WTC11 (cell line): ENCODE measurements at regions not wholly inside any gene's neighbourhood (a gene's known extent, or its start where the extent isn't known, plus 50 kb on each side); places are given as distances from the start of the nearest gene placed in this dataset.

Source experiments
- ATAC-seq: fragments of 200-7000 bp; cut with Tn5 transposase; 2 replicates; pipeline ENCODE4 v1.10.0; 2021; ENCODE audit warnings: mild to moderate bottlenecking, moderate library complexity
- CTCF ChIA-PET: fragments of 300-600 bp; sonication (Branson Sonifier 250); formaldehyde crosslinking; loops from one replicate; lab custom pipeline; 2021; ENCODE audit warnings: antibody characterized with exemption; lab: Charles Lee
- POLR2A ChIA-PET: fragments of 350-600 bp; sonication (Branson Sonifier 250); formaldehyde crosslinking; loops from one replicate; lab custom pipeline; 2021; ENCODE audit warnings: antibody characterized with exemption; lab: Charles Lee
- DNase-seq: peaks from one replicate; pipeline ENCODE4 v3.0.0; 2021; ENCODE audit warnings: low spot score
- H3K27ac Mint-ChIP-seq: 2 replicates; pipeline ENCODE4 v1.8.0; 2021; ENCODE audit warnings: mixed read lengths
- H3K27me3 Mint-ChIP-seq: 2 replicates; pipeline ENCODE4 v1.8.0; 2021; ENCODE audit warnings: low read depth, mild to moderate bottlenecking, moderate library complexity, mixed read lengths
- H3K36me3 Mint-ChIP-seq: 2 replicates; pipeline ENCODE4 v1.8.0; 2021; ENCODE audit warnings: mixed read lengths
- H3K4me1 Mint-ChIP-seq: 2 replicates; pipeline ENCODE4 v1.8.0; 2022; ENCODE audit warnings: mixed read lengths
- H3K4me3 Mint-ChIP-seq: 2 replicates; pipeline ENCODE4 v1.8.0; 2021; ENCODE audit warnings: mild to moderate bottlenecking, moderate library complexity, mixed read lengths
- H3K9me3 Mint-ChIP-seq: 2 replicates; pipeline ENCODE4 v1.8.0; 2021; ENCODE audit warnings: mixed read lengths
- CDX4 ChIP-seq: fragments of 250-450 bp; sonication (Bioruptor Pico); IDR thresholded peaks from 2 replicates; pipeline ENCODE4 v1.9.0; 2021; ENCODE audit warnings: moderate library complexity, mild to moderate bottlenecking, inconsistent platforms, borderline replicate concordance
- CTCF ChIP-seq: fragments of 200-600 bp; IDR thresholded peaks from 2 replicates; pipeline ENCODE4 v1.8.0; 2022; ENCODE audit warnings: antibody characterized with exemption
- ELF4 ChIP-seq: sonication (generic); formaldehyde crosslinking; IDR thresholded peaks from 2 replicates; pipeline ENCODE4 v1.8.1; 2022; ENCODE audit warnings: low read depth, mild to moderate bottlenecking, moderate library complexity, missing genetic modification reagents
- EMX1 ChIP-seq: fragments of 250-450 bp; sonication (Bioruptor Pico); IDR thresholded peaks from 2 replicates; pipeline ENCODE4 v1.8.0; 2021; ENCODE audit warnings: mild to moderate bottlenecking
- GRHL2 ChIP-seq: fragments of 250-450 bp; sonication (Bioruptor Pico); IDR thresholded peaks from 2 replicates; pipeline ENCODE4 v1.8.0; 2022; ENCODE audit warnings: mild to moderate bottlenecking, moderate library complexity; ENCODE audit not compliant: insufficient replicate concordance, severe bottlenecking
- MAX ChIP-seq: sonication (generic); formaldehyde crosslinking; IDR thresholded peaks from 2 replicates; pipeline ENCODE4 v1.8.0; 2022; ENCODE audit warnings: mild to moderate bottlenecking, missing genetic modification reagents
- MYBL2 ChIP-seq: sonication (generic); formaldehyde crosslinking; IDR thresholded peaks from 2 replicates; pipeline ENCODE4 v1.8.1; 2023; ENCODE audit warnings: mild to moderate bottlenecking, moderate library complexity, missing genetic modification reagents
- NFE2L1 ChIP-seq: sonication (generic); formaldehyde crosslinking; IDR thresholded peaks from 2 replicates; pipeline ENCODE4 v1.8.1; 2023; ENCODE audit warnings: missing genetic modification reagents
- NFYB ChIP-seq: sonication (generic); formaldehyde crosslinking; conservative IDR thresholded peaks from 2 replicates; pipeline ENCODE4 v1.8.0; 2022; ENCODE audit warnings: low read depth, missing genetic modification reagents
- PRRX2 ChIP-seq: fragments of 250-450 bp; sonication (Bioruptor Pico); IDR thresholded peaks from 2 replicates; pipeline ENCODE4 v1.8.0; 2021; ENCODE audit warnings: mild to moderate bottlenecking
- SMAD3 ChIP-seq: sonication (generic); formaldehyde crosslinking; IDR thresholded peaks from 2 replicates; pipeline ENCODE4 v1.8.0; 2022; ENCODE audit warnings: missing genetic modification reagents, mild to moderate bottlenecking, borderline replicate concordance
- SP1 ChIP-seq: sonication (generic); formaldehyde crosslinking; conservative IDR thresholded peaks from 2 replicates; pipeline ENCODE4 v1.8.1; 2022; ENCODE audit warnings: missing genetic modification reagents
- TEAD4 ChIP-seq: sonication (generic); formaldehyde crosslinking; IDR thresholded peaks from 2 replicates; pipeline ENCODE4 v1.8.0; 2022; ENCODE audit warnings: mild to moderate bottlenecking, missing genetic modification reagents
- ZNF121 ChIP-seq: sonication (generic); formaldehyde crosslinking; IDR thresholded peaks from 2 replicates; pipeline ENCODE4 v1.8.0; 2023; ENCODE audit warnings: missing genetic modification reagents
- ZNF396 ChIP-seq: fragments of 250-450 bp; sonication (Bioruptor Pico); IDR thresholded peaks from 2 replicates; pipeline ENCODE4 v1.8.0; 2021; ENCODE audit warnings: mild to moderate bottlenecking, moderate library complexity, borderline replicate concordance
- ZNF532 ChIP-seq: fragments of 250-450 bp; sonication (Bioruptor Pico); IDR thresholded peaks from 2 replicates; pipeline ENCODE4 v1.9.0; 2021; ENCODE audit warnings: mild to moderate bottlenecking, borderline replicate concordance
- TF ChIP-seq, protein P1 (sequence below): sonication (generic); formaldehyde crosslinking; IDR thresholded peaks from 2 replicates; pipeline ENCODE4 v1.8.1; 2023; ENCODE audit warnings: mild to moderate bottlenecking, moderate library complexity, missing genetic modification reagents
- TF ChIP-seq, protein P2 (sequence below): sonication (generic); formaldehyde crosslinking; conservative IDR thresholded peaks from 2 replicates; pipeline ENCODE4 v1.8.1; 2022; ENCODE audit warnings: mild to moderate bottlenecking, missing genetic modification reagents
- TF ChIP-seq, protein P3 (sequence below): sonication (generic); formaldehyde crosslinking; IDR thresholded peaks from 2 replicates; pipeline ENCODE4 v1.8.0; 2022; ENCODE audit warnings: mild to moderate bottlenecking, missing genetic modification reagents
- TF ChIP-seq, protein P4 (sequence below): fragments of 250-450 bp; sonication (Bioruptor Pico); IDR thresholded peaks from 2 replicates; pipeline ENCODE4 v1.8.0; 2021; ENCODE audit warnings: mild to moderate bottlenecking
- TF ChIP-seq, protein P5 (sequence below): sonication (generic); formaldehyde crosslinking; IDR thresholded peaks from 2 replicates; pipeline ENCODE4 v1.8.0; 2022; ENCODE audit warnings: mild to moderate bottlenecking, missing genetic modification reagents

DNA sequence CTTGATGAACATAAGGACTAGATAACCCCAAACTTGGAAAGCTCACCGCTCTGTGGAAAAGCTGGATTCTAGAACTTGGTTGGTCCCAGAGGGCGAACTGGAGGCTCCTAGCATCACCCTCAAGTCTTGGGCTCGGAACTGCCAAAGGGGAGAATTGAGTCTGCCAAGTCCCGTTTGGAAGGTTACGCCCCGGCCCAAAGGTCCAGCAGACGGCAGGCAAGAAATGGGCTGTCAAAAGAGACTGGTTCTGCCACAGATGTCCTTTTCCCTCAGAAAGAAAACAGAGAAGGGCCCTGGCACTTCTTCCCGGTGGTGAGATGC lies 182.2 kb downstream of the ANAPC1 start:
- H3K4me1 Mint-ChIP-seq, result peaks cover 55% of the 10 kb centered on the region

DNA sequence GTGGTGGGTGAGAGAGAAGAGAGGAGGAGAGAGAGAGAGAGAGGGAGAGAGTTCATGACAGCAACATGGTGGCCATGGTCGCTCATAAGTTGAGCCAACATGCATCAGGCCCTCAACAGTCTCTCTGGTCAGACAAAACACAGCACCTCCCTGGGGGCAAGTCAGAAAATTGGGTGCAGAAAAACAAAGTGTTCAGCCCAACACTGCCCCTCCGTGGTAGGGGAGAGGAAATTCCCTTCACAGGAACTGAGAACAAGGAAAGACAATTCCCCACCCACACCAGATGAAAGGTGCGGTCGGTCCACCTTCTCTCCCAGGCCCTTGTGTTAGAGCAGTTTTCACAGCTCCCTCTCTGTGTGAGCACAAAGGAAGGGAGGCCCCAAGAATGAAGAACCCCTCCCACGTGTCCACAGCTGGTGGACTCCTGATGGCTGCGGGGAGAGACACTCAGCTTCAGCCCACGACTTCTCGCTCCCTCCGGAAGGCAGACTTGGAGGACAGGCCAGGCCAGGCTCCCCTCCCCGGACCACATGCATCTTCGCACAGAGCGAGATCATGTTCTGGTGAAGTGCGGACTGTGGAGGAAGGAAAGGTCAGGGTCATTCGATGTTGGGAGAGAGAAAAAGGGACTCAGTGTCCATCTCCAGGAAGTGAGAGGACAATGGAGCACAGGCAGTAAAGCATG lies 181.7 kb downstream of the ANAPC1 start:
- H3K4me3 Mint-ChIP-seq, result no peak overlapping the region
- ChIA-PET CTCF (interaction anchor here (0.5 kb wide), 1 partner anchor 106 kb away, joined by 4 read pairs; no protein-coding TSS in a partner anchor), POLR2A (no interaction called here)
- DNase-seq (peak; percentile 75), ATAC-seq (peak; percentile 36)
- H3K27ac Mint-ChIP-seq, result peak overlapping the region; percentile 51; the same call in 1 of the 2 replicates
- H3K9me3 Mint-ChIP-seq, result peaks cover 7% of the 10 kb centered on the region; the same call in 1 of the 2 replicates
- peaks cover 58% of the 10 kb centered on the region for H3K4me1 Mint-ChIP-seq
- H3K36me3 Mint-ChIP-seq, result peaks cover 7% of the 10 kb centered on the region; the same call in 1 of the 2 replicates
- H3K27me3 Mint-ChIP-seq, result 0 out of 2 replicates have a peak, but pooled peaks cover 6% of the 10 kb centered on the region
- TF ChIP-seq SMAD3 (CRISPR knock-in tag) (0 out of 2 replicates have a peak, but pooled peaks have one; percentile 53), MAX (CRISPR knock-in tag) (0 out of 2 replicates have a peak, but pooled peaks have one; percentile 44), ZNF532 (CRISPR knock-in tag) (0 out of 2 replicates have a peak, but pooled peaks have one; percentile 63), CTCF (peak; percentile 59), ZNF121 (no peak), SP1 (CRISPR knock-in tag) (no peak)
- TF ChIP-seq, protein P1, sequence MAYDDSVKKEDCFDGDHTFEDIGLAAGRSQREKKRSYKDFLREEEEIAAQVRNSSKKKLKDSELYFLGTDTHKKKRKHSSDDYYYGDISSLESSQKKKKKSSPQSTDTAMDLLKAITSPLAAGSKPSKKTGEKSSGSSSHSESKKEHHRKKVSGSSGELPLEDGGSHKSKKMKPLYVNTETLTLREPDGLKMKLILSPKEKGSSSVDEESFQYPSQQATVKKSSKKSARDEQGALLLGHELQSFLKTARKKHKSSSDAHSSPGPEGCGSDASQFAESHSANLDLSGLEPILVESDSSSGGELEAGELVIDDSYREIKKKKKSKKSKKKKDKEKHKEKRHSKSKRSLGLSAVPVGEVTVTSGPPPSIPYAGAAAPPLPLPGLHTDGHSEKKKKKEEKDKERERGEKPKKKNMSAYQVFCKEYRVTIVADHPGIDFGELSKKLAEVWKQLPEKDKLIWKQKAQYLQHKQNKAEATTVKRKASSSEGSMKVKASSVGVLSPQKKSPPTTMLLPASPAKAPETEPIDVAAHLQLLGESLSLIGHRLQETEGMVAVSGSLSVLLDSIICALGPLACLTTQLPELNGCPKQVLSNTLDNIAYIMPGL (CRISPR knock-in tag), result peak; percentile 55; the same call in 1 of the 2 replicates

More for the DNA sequence above, 182.2 kb downstream of the ANAPC1 start:
- DNase-seq, result no peak
- CTCF ChIA-PET, result interaction anchor here (0.5 kb wide), 1 partner anchor 105 kb away, joined by 4 read pairs; no protein-coding TSS in a partner anchor
- Mint-ChIP-seq H3K36me3 (peaks cover 7% of the 10 kb centered on the region; the same call in 1 of the 2 replicates), H3K4me3 (no peak overlapping the region)
- POLR2A ChIA-PET, result no interaction called here
- no peak for ATAC-seq
- no peak for TF ChIP-seq TEAD4 (CRISPR knock-in tag)
- no peak for TF ChIP-seq NFE2L1 (CRISPR knock-in tag)
- TF ChIP-seq, protein P2, sequence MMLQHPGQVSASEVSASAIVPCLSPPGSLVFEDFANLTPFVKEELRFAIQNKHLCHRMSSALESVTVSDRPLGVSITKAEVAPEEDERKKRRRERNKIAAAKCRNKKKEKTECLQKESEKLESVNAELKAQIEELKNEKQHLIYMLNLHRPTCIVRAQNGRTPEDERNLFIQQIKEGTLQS (CRISPR knock-in tag), result no peak
- TF ChIP-seq, protein P3, sequence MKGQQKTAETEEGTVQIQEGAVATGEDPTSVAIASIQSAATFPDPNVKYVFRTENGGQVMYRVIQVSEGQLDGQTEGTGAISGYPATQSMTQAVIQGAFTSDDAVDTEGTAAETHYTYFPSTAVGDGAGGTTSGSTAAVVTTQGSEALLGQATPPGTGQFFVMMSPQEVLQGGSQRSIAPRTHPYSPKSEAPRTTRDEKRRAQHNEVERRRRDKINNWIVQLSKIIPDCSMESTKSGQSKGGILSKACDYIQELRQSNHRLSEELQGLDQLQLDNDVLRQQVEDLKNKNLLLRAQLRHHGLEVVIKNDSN, result no peak
- TF ChIP-seq EMX1, result no peak
- TF ChIP-seq ZNF396, result no peak
- no peak for TF ChIP-seq MYBL2 (CRISPR knock-in tag)
- no peak for TF ChIP-seq CDX4 (CRISPR knock-in tag)
- TF ChIP-seq, protein P4, sequence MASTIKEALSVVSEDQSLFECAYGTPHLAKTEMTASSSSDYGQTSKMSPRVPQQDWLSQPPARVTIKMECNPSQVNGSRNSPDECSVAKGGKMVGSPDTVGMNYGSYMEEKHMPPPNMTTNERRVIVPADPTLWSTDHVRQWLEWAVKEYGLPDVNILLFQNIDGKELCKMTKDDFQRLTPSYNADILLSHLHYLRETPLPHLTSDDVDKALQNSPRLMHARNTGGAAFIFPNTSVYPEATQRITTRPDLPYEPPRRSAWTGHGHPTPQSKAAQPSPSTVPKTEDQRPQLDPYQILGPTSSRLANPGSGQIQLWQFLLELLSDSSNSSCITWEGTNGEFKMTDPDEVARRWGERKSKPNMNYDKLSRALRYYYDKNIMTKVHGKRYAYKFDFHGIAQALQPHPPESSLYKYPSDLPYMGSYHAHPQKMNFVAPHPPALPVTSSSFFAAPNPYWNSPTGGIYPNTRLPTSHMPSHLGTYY, result no peak
- TF ChIP-seq PRRX2 (CRISPR knock-in tag), result no peak
- no peak for TF ChIP-seq ZNF121
- TF ChIP-seq GRHL2 (CRISPR knock-in tag), result no peak
- no peak for TF ChIP-seq NFYB
- TF ChIP-seq, protein P5, sequence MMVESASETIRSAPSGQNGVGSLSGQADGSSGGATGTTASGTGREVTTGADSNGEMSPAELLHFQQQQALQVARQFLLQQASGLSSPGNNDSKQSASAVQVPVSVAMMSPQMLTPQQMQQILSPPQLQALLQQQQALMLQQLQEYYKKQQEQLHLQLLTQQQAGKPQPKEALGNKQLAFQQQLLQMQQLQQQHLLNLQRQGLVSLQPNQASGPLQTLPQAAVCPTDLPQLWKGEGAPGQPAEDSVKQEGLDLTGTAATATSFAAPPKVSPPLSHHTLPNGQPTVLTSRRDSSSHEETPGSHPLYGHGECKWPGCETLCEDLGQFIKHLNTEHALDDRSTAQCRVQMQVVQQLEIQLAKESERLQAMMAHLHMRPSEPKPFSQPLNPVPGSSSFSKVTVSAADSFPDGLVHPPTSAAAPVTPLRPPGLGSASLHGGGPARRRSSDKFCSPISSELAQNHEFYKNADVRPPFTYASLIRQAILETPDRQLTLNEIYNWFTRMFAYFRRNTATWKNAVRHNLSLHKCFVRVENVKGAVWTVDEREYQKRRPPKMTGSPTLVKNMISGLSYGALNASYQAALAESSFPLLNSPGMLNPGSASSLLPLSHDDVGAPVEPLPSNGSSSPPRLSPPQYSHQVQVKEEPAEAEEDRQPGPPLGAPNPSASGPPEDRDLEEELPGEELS (CRISPR knock-in tag), result no peak
- TF ChIP-seq ELF4, result no peak
- TF ChIP-seq, all 79 proteins: peak for 0
- Mint-ChIP-seq H3K9me3 (peaks cover 7% of the 10 kb centered on the region; the same call in 1 of the 2 replicates), H3K27me3 (0 out of 2 replicates have a peak, but pooled peaks cover 5% of the 10 kb centered on the region), H3K27ac (no peak overlapping the region)
